Activated CD8-positive, alpha-beta memory T cell treated with anti-CD3 and anti-CD28 coated beads, Interleukin-2, amount 10 ng/mL, durations not matched to agents 7 days and 5 days (primary cell): ENCODE measurements at regions not wholly inside any gene's neighbourhood (a gene's known extent, or its start where the extent isn't known, plus 50 kb on each side); places are given as distances from the start of the nearest gene placed in this dataset.
"Not testable (repeated sequence)": the region's sequence is repeated elsewhere in the genome, so short reads cannot be mapped to it uniquely, and the experiment has no call there.

Source experiments
- ATAC-seq: fragments of 150-1000 bp; cut with Tn5 transposase; one replicate; pipeline ENCODE4 v1.10.0; 2021; ENCODE audit warnings: moderate library complexity
- CTCF ChIA-PET: fragments of 350-600 bp; sonication (Branson Sonifier 250); formaldehyde crosslinking; loops from one replicate; lab custom pipeline; 2021; ENCODE audit warnings: antibody characterized with exemption; lab: Charles Lee
- DNase-seq: peaks from one replicate; pipeline ENCODE4 v3.0.0-alpha.2; 2020
- H3K27ac Mint-ChIP-seq: one replicate; pipeline ENCODE4 v1.8.0; 2021; ENCODE audit warnings: mild to moderate bottlenecking, mixed read lengths
- H3K27me3 Mint-ChIP-seq: one replicate; pipeline ENCODE4 v1.8.0; 2021; ENCODE audit warnings: mixed read lengths
- H3K36me3 Mint-ChIP-seq: one replicate; pipeline ENCODE4 v1.8.0; 2021; ENCODE audit warnings: mild to moderate bottlenecking, mixed read lengths
- H3K4me1 Mint-ChIP-seq: one replicate; pipeline ENCODE4 v1.8.0; 2021; ENCODE audit warnings: mixed read lengths
- H3K4me3 Mint-ChIP-seq: one replicate; pipeline ENCODE4 v1.8.0; 2021; ENCODE audit warnings: mild to moderate bottlenecking, moderate library complexity, mixed read lengths
- H3K9me3 Mint-ChIP-seq: one replicate; pipeline ENCODE4 v1.8.0; 2022; ENCODE audit warnings: low read depth, mixed read lengths

DNA sequence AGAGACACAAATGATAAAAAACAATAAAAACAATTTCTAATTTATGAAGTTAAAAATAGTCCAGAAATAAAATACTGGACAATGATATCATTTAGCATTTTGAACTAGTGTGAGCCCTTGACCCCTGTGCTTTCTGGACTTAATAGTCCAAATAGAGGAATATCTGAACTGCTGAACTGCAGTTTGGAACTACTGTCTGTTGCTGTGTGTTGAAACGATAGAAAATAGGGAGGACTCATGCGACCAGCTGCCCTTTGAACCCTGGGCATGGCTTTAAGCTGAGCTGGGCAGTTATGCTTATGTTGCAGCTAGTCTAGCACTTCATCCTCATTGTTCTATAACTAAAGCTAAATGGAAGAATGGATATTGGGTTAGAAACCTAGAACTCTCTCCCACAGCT is 99.5 kb downstream of the FMR1NB start:
- Mint-ChIP-seq H3K36me3 (no peaks in the 10 kb centered on the region), H3K4me1 (no peaks in the 10 kb centered on the region), H3K27ac (no peak overlapping the region), H3K9me3 (no peaks in the 10 kb centered on the region), H3K27me3 (no peaks in the 10 kb centered on the region), H3K4me3 (no peak overlapping the region)
- ATAC-seq (no peak), DNase-seq (no peak)
- CTCF ChIA-PET = no interaction called here

DNA sequence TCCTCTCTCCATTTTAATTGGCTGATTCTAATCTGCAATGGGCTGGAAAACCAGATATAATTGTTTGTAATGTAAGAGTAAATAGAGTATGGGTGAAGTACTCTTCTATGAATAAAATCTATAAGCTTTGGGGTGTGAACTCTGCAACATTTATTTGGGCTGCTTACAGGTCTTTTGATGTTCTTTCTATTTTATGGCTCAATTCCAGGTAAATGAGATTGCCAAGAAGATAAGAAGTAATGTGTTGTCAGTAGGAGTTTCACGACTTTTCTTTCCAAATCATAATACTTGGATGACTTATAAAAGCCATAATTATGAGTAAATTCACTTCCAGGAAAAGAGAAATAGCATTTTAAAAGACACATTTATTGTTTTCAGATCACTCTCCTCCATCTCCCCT is 103.5 kb downstream of the FMR1NB start:
- Mint-ChIP-seq H3K27ac (no peak overlapping the region), H3K4me3 (no peak overlapping the region), H3K27me3 (no peaks in the 10 kb centered on the region), H3K9me3 (no peaks in the 10 kb centered on the region), H3K4me1 (no peaks in the 10 kb centered on the region), H3K36me3 (no peaks in the 10 kb centered on the region)
- DNase-seq (no peak), ATAC-seq (no peak)
- CTCF ChIA-PET = no interaction called here

DNA sequence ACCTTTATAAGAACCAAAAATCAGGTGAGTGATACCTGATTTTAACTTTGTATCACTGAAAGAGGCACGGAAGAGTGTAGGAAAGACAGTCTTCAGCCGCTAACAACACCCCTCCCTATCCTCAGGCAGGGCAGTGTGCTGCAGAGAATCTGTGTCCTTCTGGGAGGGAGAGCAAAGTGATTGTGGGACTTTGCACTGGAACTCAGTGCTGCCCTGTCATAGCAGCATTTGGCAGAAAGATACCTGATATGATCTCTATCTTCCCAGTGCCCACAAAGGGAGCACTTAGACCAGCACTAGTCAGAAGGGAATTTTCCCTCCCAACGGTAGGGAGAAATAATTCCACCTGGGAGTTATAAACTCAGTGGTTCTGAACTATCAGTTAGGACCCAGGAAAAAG is 139.0 kb downstream of the FMR1NB start:
- CTCF ChIA-PET = no interaction called here
- Mint-ChIP-seq H3K9me3 (no peaks in the 10 kb centered on the region), H3K27me3 (no peaks in the 10 kb centered on the region), H3K27ac (no peak overlapping the region), H3K4me3 (no peak overlapping the region), H3K4me1 (no peaks in the 10 kb centered on the region), H3K36me3 (no peaks in the 10 kb centered on the region)
- ATAC-seq (no peak), DNase-seq (no peak)

DNA sequence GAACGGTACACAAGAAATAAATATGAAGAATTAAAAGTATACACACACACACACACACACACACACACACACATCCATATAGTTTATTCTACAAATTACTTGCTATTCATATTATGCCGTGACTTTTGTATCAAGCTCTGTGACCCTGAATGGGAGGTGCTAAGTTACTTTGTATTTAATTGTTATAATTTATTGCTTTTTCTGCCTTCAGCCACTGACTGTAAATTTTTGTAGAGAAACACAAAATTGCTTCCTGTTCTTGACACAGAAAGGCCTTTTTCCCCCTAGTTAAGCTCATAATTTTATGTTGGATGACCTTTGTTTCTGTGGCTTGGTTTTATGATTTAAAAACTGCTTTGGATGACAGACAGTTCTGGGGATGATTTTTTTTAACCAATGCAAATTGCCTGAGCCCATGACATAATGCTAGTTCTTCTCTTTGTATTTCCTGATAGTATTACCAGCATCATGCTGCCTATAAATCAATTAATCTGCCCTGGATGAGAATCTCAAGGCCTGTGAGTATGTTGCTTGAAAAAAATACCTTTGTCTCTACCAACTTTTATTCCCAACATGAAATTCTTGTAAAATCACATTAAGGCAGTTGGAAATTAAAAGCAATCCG is 140.0 kb downstream of the FMR1NB start:
- CTCF ChIA-PET = no interaction called here
- Mint-ChIP-seq H3K4me1 (no peaks in the 10 kb centered on the region), H3K9me3 (no peaks in the 10 kb centered on the region), H3K27ac (no peak overlapping the region), H3K27me3 (no peaks in the 10 kb centered on the region), H3K36me3 (no peaks in the 10 kb centered on the region), H3K4me3 (no peak overlapping the region)
- DNase-seq (no peak), ATAC-seq (no peak)

DNA sequence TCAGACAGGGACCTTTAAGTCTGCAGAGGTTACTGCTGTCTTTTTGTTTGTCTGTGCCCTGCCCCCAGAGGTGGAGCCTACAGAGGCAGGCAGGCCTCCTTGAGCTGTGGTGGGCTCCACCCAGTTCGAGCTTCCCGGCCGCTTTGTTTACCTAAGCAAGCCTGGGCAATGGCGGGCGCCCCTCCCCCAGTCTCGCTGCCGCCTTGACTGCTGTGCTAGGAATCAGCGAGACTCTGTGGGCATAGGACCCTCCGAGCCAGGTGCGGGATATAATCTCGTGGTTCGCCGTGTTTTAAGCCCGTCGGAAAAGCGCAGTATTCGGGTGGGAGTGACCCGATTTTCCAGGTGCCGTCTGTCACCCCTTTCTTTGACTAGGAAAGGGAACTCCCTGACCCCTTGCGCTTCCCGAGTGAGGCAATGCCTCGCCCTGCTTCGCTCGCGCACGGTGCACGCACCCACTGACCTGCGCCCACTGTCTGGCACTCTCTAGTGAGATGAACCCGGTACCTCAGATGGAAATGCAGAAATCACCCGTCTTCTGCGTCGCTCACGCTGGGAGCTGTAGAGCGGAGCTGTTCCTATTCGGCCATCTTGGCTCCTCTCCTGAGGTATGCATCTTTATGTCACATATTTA is 147.9 kb downstream of the FMR1NB start:
- H3K27me3 Mint-ChIP-seq, DNase-seq, H3K9me3 Mint-ChIP-seq, H3K4me3 Mint-ChIP-seq, H3K4me1 Mint-ChIP-seq, CTCF ChIA-PET, H3K27ac Mint-ChIP-seq, H3K36me3 Mint-ChIP-seq, ATAC-seq: not testable (repeated sequence)

DNA sequence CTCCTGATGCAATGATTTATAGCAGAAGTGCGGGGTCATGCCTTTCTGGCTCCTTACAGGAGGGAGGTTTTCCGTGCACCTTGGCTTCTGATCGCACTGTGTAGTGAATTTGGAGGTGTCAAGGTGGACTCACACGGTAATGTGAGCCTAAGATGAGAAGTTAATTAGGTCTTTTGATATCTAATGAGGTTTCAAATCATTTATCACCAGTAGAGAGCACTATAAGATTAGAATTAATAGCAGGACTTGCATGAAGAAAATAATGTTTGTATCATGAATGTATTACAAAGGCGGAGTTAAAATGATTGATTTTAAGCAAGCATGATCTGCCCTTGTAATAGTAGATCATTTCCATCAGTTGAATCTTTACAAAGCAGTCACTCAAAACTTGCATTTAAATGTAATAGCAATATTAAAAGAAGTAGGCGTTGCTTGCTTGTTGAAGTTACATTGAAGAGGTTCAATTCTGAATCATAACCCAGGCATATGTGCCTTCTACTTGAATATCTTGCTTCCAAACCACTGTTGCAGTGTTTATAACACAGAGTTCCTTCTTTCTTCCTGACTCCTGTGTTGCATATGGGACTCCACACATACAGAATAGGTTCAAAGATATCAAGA is 152.1 kb downstream of the FMR1NB start:
- Mint-ChIP-seq H3K9me3 (no peaks in the 10 kb centered on the region), H3K27ac (no peak overlapping the region), H3K36me3 (no peaks in the 10 kb centered on the region), H3K27me3 (no peaks in the 10 kb centered on the region), H3K4me3 (no peak overlapping the region), H3K4me1 (no peaks in the 10 kb centered on the region)
- DNase-seq (no peak), ATAC-seq (no peak)
- CTCF ChIA-PET = no interaction called here

DNA sequence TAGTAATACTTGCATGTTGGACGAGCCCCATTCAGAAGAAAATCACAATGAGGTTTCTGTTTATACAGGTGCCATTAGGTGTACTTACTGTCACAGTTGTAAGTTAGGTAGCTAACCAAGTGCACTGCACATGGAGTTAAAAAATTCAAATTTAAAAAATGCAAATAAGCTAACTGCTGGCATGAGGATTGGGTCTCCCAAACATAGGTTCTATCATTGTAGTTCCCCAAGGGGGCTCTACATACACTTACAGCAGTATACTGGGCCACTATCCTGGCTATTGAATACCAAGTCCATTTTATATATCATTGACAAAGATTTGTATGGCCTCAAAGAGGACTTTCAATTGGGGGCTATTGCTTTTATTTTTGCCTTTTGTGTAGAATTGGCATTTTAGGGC is 153.4 kb downstream of the FMR1NB start:
- DNase-seq = no peak

DNA sequence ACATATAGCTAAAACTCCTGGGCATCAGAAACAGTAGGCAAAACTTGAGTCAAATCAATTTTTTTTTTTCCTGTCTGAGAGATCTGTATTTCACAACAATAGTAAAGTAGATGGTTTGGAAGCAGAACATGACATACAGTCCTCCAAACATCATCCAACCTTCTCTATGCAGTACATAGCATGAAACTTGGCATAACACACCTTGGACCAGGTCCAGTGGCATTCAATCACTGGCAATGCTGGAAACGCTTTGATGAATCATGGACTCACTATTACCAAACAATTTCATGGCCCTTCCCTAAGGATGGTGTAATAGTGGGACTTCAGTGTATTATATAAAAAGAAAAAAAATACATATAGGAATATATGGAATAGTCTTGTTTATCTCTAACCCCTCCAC is 154.6 kb downstream of the FMR1NB start:
- DNase-seq (no peak), ATAC-seq (no peak)
- Mint-ChIP-seq H3K4me1 (no peaks in the 10 kb centered on the region), H3K27me3 (no peaks in the 10 kb centered on the region), H3K27ac (no peak overlapping the region), H3K4me3 (no peak overlapping the region), H3K36me3 (no peaks in the 10 kb centered on the region), H3K9me3 (no peaks in the 10 kb centered on the region)
- CTCF ChIA-PET = no interaction called here

More for the DNA sequence above, 153.4 kb downstream of the FMR1NB start:
- Mint-ChIP-seq H3K27me3 (no peaks in the 10 kb centered on the region), H3K27ac (no peak overlapping the region), H3K36me3 (no peaks in the 10 kb centered on the region), H3K4me1 (no peaks in the 10 kb centered on the region), H3K9me3 (no peaks in the 10 kb centered on the region), H3K4me3 (no peak overlapping the region)
- CTCF ChIA-PET = interaction anchor here (1.1 kb wide), 1 partner anchor 1152 kb away, joined by 3 read pairs; no protein-coding TSS in a partner anchor
- no peak for ATAC-seq

DNA sequence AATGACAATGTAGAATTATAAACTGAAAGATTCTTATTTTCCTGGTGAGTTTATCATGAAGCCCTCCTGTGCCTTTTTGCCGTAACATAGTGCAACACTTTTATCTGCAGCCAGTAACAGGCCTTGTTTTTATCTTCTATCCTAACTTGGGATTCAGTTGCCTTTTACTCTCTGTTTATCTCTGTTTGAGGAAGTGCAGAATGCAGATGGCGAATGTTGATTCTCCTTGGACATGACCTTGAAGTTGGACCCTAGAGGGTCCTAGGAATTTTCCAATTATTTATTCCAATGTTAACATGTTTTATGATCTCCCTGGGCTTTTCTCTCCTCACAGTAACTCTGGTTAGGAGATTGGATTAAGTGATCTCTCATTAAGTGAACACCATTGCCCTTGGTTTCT is 165.0 kb downstream of the FMR1NB start:
- no peaks in the 10 kb centered on the region for H3K9me3 Mint-ChIP-seq
- no peaks in the 10 kb centered on the region for H3K36me3 Mint-ChIP-seq
- H3K27ac Mint-ChIP-seq = no peak overlapping the region
- DNase-seq (no peak), ATAC-seq (no peak)
- CTCF ChIA-PET = no interaction called here
- H3K4me3 Mint-ChIP-seq = no peak overlapping the region
- no peaks in the 10 kb centered on the region for H3K27me3 Mint-ChIP-seq
- H3K4me1 Mint-ChIP-seq = no peaks in the 10 kb centered on the region

DNA sequence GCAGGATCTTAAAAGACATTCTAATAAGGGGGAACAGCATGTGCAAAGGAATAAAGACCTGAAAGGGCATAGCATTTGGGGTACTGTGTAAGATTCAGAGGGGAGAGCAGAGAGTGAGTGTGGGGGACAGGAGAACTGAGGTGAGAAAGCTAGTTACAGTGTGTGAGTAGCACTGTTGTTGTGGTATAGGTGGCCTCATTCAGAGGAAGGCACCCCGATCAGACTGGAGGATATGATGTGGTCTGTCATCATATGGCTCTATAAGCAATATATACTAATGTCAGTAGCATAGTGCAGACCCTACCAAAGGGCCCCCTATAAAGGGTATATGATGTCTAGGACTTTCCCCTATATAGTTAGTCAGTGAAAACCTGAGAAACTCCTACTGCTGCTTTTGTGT is 175.8 kb downstream of the FMR1NB start:
- H3K4me3 Mint-ChIP-seq = no peak overlapping the region
- H3K27ac Mint-ChIP-seq = no peak overlapping the region
- ATAC-seq = no peak
- DNase-seq = no peak
- H3K27me3 Mint-ChIP-seq = no peaks in the 10 kb centered on the region
- CTCF ChIA-PET = no interaction called here
- H3K9me3 Mint-ChIP-seq = no peaks in the 10 kb centered on the region
- H3K36me3 Mint-ChIP-seq = no peaks in the 10 kb centered on the region
- no peaks in the 10 kb centered on the region for H3K4me1 Mint-ChIP-seq

DNA sequence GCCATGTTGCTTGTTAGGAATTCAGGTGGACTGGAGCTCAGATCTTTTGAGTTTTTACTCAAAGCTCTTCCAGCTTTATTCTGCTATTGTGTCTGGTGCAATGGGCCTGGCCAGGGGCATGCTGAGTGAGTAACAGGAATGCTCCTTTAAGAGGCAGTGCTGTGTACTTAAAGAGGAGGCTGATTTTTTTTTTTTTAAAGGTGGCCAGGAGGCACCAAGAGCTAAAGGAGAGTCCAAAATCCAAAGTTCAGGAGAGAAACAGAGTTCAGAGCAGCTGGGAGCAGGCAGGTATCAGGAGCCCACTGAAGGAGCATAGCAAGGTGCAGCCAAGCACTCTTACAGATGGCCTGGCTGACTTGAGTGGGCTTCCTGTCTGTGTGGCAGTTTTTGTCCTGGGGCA is 178.7 kb downstream of the FMR1NB start:
- ATAC-seq (no peak), DNase-seq (no peak)
- Mint-ChIP-seq H3K36me3 (no peaks in the 10 kb centered on the region), H3K4me3 (no peak overlapping the region), H3K27ac (no peak overlapping the region), H3K27me3 (no peaks in the 10 kb centered on the region), H3K9me3 (no peaks in the 10 kb centered on the region), H3K4me1 (no peaks in the 10 kb centered on the region)
- CTCF ChIA-PET = no interaction called here

DNA sequence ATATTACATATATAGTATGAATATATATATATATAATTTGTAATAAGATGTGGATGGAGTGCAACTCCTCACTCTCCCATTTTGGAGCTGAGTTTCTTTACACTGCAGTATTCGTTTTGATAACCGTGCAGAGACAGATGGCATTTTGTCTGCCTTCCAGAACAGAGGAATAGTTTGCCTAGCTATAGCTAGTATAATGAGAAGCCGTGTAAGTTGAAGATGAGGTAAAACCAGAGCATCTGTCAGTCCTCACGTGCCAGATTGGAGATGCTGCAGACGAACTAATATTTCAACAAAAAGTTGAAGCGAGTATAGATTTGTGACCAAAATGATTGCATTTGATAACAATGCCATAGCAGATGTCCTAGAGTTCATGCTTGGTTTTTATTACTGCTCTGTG is 180.6 kb downstream of the FMR1NB start:
- no peak overlapping the region for H3K4me3 Mint-ChIP-seq

DNA sequence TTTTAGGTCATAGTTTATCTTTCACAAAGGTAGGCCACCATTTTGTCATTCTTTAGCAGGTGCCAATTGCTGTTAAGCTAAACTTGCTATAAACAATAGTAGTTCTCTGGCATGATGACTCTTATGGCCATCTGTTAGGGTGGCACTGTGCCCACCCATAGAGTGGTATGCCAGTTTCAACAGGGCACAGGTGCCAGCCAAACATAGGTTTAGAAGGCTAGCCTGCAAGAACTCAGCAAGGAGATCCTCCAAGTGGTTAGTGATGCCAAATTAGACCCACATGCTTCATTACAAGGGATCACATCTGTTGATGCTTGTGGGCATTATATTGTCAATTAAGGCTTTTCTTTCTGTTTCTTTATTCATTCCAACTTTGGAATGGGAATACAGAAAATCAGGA is 204.5 kb downstream of the FMR1NB start:
- H3K36me3 Mint-ChIP-seq = no peaks in the 10 kb centered on the region
- H3K4me3 Mint-ChIP-seq = no peak overlapping the region
- no peaks in the 10 kb centered on the region for H3K4me1 Mint-ChIP-seq
- no peak overlapping the region for H3K27ac Mint-ChIP-seq
- CTCF ChIA-PET = no interaction called here
- H3K9me3 Mint-ChIP-seq = no peaks in the 10 kb centered on the region
- H3K27me3 Mint-ChIP-seq = no peaks in the 10 kb centered on the region
- no peak for ATAC-seq
- no peak for DNase-seq

More for the DNA sequence above, 180.6 kb downstream of the FMR1NB start:
- DNase-seq (no peak), ATAC-seq (no peak)
- CTCF ChIA-PET = no interaction called here
- Mint-ChIP-seq H3K9me3 (no peaks in the 10 kb centered on the region), H3K27me3 (no peaks in the 10 kb centered on the region), H3K27ac (no peak overlapping the region), H3K4me1 (no peaks in the 10 kb centered on the region), H3K36me3 (no peaks in the 10 kb centered on the region)

DNA sequence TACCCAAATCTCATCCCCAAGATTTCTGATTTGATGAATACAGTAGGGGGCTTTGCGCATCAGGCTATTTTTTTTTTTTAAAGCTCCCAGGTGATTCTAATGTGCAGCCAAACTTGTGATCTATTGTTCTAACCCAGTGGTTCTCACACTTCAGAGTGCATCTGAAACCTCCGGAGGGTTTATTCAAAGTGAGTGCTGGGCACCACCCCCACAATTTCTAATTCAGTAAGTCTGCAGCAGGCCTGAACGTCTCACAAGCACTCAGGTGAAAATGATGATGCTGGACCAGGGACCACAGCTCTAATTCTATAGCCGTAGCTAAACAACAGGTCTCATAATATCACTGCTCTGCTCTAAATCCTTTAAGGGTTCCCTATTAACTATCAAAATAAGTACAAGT is 211.4 kb downstream of the FMR1NB start:
- CTCF ChIA-PET = no interaction called here

More for the DNA sequence above, 211.4 kb downstream of the FMR1NB start:
- H3K4me1 Mint-ChIP-seq = no peaks in the 10 kb centered on the region
- no peaks in the 10 kb centered on the region for H3K36me3 Mint-ChIP-seq
- no peak overlapping the region for H3K27ac Mint-ChIP-seq
- H3K27me3 Mint-ChIP-seq = no peaks in the 10 kb centered on the region
- DNase-seq (no peak), ATAC-seq (no peak)
- H3K4me3 Mint-ChIP-seq = no peak overlapping the region
- no peaks in the 10 kb centered on the region for H3K9me3 Mint-ChIP-seq
